ENCODE measurements at regions not wholly inside any gene's neighbourhood (a gene's known extent, or its start where the extent isn't known, plus 50 kb on each side); places are given as distances from the start of the nearest gene placed in this dataset.

- DNase-seq: no peak
- H3K27ac ChIP-seq: no peak overlapping the region
- H3K27me3 ChIP-seq: no peaks in the 10 kb centered on the region
- intact Hi-C loops (cut with DNase I): no loop called here
- H3K36me3 ChIP-seq: no peaks in the 10 kb centered on the region
- H3K4me1 ChIP-seq: no peaks in the 10 kb centered on the region
- H3K9me3 ChIP-seq: no peaks in the 10 kb centered on the region
- H3K4me3 ChIP-seq: no peak overlapping the region
- TF ChIP-seq POLR2A (IDR thresholded peaks at IDR 0.05) (no peak), EP300 (IDR thresholded peaks at IDR 0.05) (no peak), POLR2AphosphoS5 (IDR thresholded peaks at IDR 0.05) (no peak)
- TF ChIP-seq, protein P1, sequence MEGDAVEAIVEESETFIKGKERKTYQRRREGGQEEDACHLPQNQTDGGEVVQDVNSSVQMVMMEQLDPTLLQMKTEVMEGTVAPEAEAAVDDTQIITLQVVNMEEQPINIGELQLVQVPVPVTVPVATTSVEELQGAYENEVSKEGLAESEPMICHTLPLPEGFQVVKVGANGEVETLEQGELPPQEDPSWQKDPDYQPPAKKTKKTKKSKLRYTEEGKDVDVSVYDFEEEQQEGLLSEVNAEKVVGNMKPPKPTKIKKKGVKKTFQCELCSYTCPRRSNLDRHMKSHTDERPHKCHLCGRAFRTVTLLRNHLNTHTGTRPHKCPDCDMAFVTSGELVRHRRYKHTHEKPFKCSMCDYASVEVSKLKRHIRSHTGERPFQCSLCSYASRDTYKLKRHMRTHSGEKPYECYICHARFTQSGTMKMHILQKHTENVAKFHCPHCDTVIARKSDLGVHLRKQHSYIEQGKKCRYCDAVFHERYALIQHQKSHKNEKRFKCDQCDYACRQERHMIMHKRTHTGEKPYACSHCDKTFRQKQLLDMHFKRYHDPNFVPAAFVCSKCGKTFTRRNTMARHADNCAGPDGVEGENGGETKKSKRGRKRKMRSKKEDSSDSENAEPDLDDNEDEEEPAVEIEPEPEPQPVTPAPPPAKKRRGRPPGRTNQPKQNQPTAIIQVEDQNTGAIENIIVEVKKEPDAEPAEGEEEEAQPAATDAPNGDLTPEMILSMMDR (IDR thresholded peaks at IDR 0.05): no peak
Observed at GRCh38 chr4:153912301-153912700, 123.4 kb upstream of the SFRP2 start.

DNA sequence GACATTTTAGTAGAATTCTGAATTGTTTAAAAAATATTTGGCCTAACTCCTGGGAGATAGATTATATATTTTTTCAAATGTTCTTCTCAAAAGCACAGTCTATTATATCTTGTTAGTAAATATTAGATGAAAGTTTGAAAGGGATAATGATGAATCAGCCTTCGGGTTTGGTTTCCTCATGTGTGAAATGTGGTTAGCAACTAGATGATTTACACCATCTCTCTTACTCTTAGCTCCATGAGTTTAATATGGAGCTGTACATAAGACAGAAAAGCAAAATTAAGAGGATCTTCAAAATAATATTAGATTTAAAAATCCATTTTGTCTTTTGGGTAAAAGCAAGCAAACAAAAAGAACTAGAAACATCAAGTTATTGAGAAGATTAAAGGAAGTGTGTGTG lies 120.8 kb upstream of the SFRP2 start:
- no peak overlapping the region for H3K27ac ChIP-seq
- TF ChIP-seq, protein P1 (IDR thresholded peaks at IDR 0.05): no peak
- TF ChIP-seq POLR2A (IDR thresholded peaks at IDR 0.05) (no peak), POLR2AphosphoS5 (IDR thresholded peaks at IDR 0.05) (no peak), EP300 (IDR thresholded peaks at IDR 0.05) (no peak)
- intact Hi-C loops (cut with DNase I): no loop called here

GRCh38 chr4:153906231-153906630 lies 117.3 kb upstream of the SFRP2 start:
- TF ChIP-seq, protein P1 (IDR thresholded peaks at IDR 0.05): no peak
- no peak for TF ChIP-seq EP300 (IDR thresholded peaks at IDR 0.05)
- TF ChIP-seq POLR2A (IDR thresholded peaks at IDR 0.05): no peak
- no peak for TF ChIP-seq POLR2AphosphoS5 (IDR thresholded peaks at IDR 0.05)
- intact Hi-C loops (cut with DNase I): no loop called here
- H3K4me1 ChIP-seq: no peaks in the 10 kb centered on the region
- H3K27me3 ChIP-seq: no peaks in the 10 kb centered on the region
- H3K36me3 ChIP-seq: no peaks in the 10 kb centered on the region
- no peaks in the 10 kb centered on the region for H3K9me3 ChIP-seq
- no peak overlapping the region for H3K27ac ChIP-seq
- H3K4me3 ChIP-seq: no peak overlapping the region
- no peak for DNase-seq

More for the DNA sequence above, 120.8 kb upstream of the SFRP2 start:
- H3K27me3 ChIP-seq: no peaks in the 10 kb centered on the region
- no peaks in the 10 kb centered on the region for H3K4me1 ChIP-seq
- H3K36me3 ChIP-seq: no peaks in the 10 kb centered on the region
- DNase-seq: no peak
- H3K4me3 ChIP-seq: no peak overlapping the region
- no peaks in the 10 kb centered on the region for H3K9me3 ChIP-seq
- 41 to 71% methylated on average over 1 of the region's 1 CpG for WGBS, 2 donors

DNA sequence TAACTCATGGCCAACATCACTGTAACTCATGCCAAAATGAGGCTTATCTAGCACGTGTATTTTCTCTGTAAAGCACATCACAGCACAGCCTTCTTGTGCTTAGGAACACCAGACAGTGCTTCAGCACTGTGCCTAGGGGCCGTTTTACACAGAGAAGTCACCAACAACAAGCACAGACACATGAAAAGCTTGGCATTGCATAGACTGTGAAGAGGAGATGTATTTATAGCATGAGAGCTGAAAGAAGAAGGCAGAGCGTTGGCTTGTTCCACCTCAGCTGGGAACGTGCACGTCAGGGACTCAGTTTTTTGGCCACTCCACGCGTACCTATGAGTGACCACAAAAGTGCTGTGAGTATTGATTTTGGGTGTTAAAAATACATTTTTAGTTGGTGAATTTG lies 116.3 kb upstream of the SFRP2 start:
- WGBS, 2 donors: 82 to 86% methylated on average over 7 of the region's 7 CpGs
- no peak overlapping the region for H3K27ac ChIP-seq
- no peaks in the 10 kb centered on the region for H3K9me3 ChIP-seq
- no peak for TF ChIP-seq POLR2A (IDR thresholded peaks at IDR 0.05)
- TF ChIP-seq POLR2AphosphoS5 (IDR thresholded peaks at IDR 0.05): no peak
- TF ChIP-seq EP300 (IDR thresholded peaks at IDR 0.05): no peak
- TF ChIP-seq, protein P1 (IDR thresholded peaks at IDR 0.05): no peak
- H3K4me1 ChIP-seq: no peaks in the 10 kb centered on the region
- H3K27me3 ChIP-seq: no peaks in the 10 kb centered on the region
- no peaks in the 10 kb centered on the region for H3K36me3 ChIP-seq
- no peak for DNase-seq
- no peak overlapping the region for H3K4me3 ChIP-seq
- intact Hi-C loops (cut with DNase I): no loop called here

DNA sequence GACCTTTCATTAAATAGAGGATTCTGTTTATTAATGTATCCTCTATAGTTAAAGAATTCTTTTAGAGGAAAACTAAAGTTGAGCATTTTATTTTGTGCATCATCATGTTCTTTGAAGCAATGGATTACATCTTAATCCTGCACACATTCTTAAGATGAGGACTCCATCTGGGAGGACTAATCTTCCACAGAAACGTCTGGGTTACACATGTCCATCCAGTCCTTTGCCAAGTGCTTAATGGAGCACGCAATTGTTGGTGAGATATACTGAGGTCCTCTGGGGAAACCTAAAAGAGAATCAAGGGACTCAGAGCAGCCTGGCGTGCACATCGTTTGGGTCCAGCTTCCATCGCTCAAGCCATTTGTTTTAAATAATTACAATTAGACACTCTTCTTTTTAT lies 115.1 kb upstream of the SFRP2 start:
- no peak for DNase-seq
- no peaks in the 10 kb centered on the region for H3K36me3 ChIP-seq
- H3K27me3 ChIP-seq: no peaks in the 10 kb centered on the region
- H3K27ac ChIP-seq: no peak overlapping the region
- H3K4me1 ChIP-seq: no peaks in the 10 kb centered on the region
- intact Hi-C loops (cut with DNase I): no loop called here
- no peak for TF ChIP-seq EP300 (IDR thresholded peaks at IDR 0.05)
- TF ChIP-seq POLR2AphosphoS5 (IDR thresholded peaks at IDR 0.05): no peak
- TF ChIP-seq POLR2A (IDR thresholded peaks at IDR 0.05): no peak
- TF ChIP-seq, protein P1 (IDR thresholded peaks at IDR 0.05): no peak
- WGBS, 2 donors: 75 to 81% methylated on average over 5 of the region's 5 CpGs
- H3K9me3 ChIP-seq: no peaks in the 10 kb centered on the region
- H3K4me3 ChIP-seq: no peak overlapping the region

Data from sigmoid colon (tissue), 6 donors.